PC-3 (cell line): ENCODE measurements at regions not wholly inside any gene's neighbourhood (a gene's known extent, or its start where the extent isn't known, plus 50 kb on each side); places are given as distances from the start of the nearest gene placed in this dataset.

Experiments
- ATAC-seq: fragments of 200-7000 bp; cut with Tn5 transposase; 2 replicates; pipeline ENCODE4 v1.9.1; 2020; ENCODE audit warnings: mild to moderate bottlenecking, moderate library complexity
- BruUV-seq: library from RNA; stranded (reverse); fragments of 400-500 nt; replicated peaks from 2 replicates; lab custom pipeline; 2021; lab: Mats Ljungman, UMichigan
- CTCF ChIA-PET: fragments of 300-600 bp; sonication (Branson Sonifier 250); formaldehyde crosslinking; loops from one replicate; lab custom pipeline; 2022; ENCODE audit warnings: antibody characterized with exemption; lab: Charles Lee
- POLR2A ChIA-PET: fragments of 300-600 bp; sonication (Branson Sonifier 250); formaldehyde crosslinking; loops from one replicate; lab custom pipeline; 2022; ENCODE audit warnings: antibody characterized with exemption; ENCODE audit not compliant: unreplicated experiment; lab: Charles Lee
- DNase-seq: peaks from one replicate; pipeline ENCODE4 v3.0.0-alpha.2; 2015
- H2AFZ ChIP-seq: fragments of 300-600 bp; sonication (generic); 2 replicates; pipeline ENCODE4 v1.6.0; 2016; ENCODE audit warnings: antibody characterized with exemption, low read length
- H3F3A ChIP-seq: fragments of 300-600 bp; sonication (generic); one replicate; pipeline ENCODE4 v1.6.0; 2017; ENCODE audit warnings: antibody characterized with exemption, low read length, control low read depth, mild to moderate bottlenecking; ENCODE audit not compliant: unreplicated experiment
- H3K27ac ChIP-seq: fragments of 300-600 bp; sonication (generic); 2 replicates; pipeline ENCODE4 v1.5.1; 2016; ENCODE audit warnings: mild to moderate bottlenecking, low read length
- H3K27me3 ChIP-seq: fragments of 300-600 bp; sonication (generic); 2 replicates; pipeline ENCODE4 v1.6.1; 2016; ENCODE audit warnings: low read length, mixed read lengths
- H3K36me3 ChIP-seq: fragments of 300-600 bp; sonication (generic); 2 replicates; pipeline ENCODE4 v1.6.1; 2016; ENCODE audit warnings: low read depth, mixed run types, low read length, mixed read lengths
- H3K4me1 ChIP-seq: fragments of 300-600 bp; sonication (generic); 2 replicates; pipeline ENCODE4 v1.5.1; 2016; ENCODE audit warnings: low read length; ENCODE audit not compliant: insufficient read depth
- H3K4me2 ChIP-seq: fragments of 300-600 bp; sonication (generic); 2 replicates; pipeline ENCODE4 v1.6.0; 2016; ENCODE audit warnings: low read length
- H3K4me3 ChIP-seq: fragments of 300-600 bp; sonication (generic); 2 replicates; pipeline ENCODE4 v1.5.1; 2016; ENCODE audit warnings: mild to moderate bottlenecking, low read length, mixed read lengths
- H3K79me2 ChIP-seq: fragments of 300-600 bp; sonication (generic); 2 replicates; pipeline ENCODE4 v1.6.1; 2017; ENCODE audit warnings: low read length, mixed read lengths
- H3K9ac ChIP-seq: fragments of 300-600 bp; sonication (generic); 2 replicates; pipeline ENCODE4 v1.6.0; 2016; ENCODE audit warnings: mild to moderate bottlenecking, low read length
- H3K9me2 ChIP-seq: fragments of 300-600 bp; sonication (generic); replicated peaks from 2 replicates; pipeline ENCODE4 v1.6.1; 2016; ENCODE audit warnings: mixed run types, low read length, mixed read lengths
- H3K9me3 ChIP-seq: fragments of 300-600 bp; sonication (generic); 2 replicates; pipeline ENCODE4 v1.6.1; 2016; ENCODE audit warnings: low read length, mixed read lengths
- H4K20me1 ChIP-seq: fragments of 300-600 bp; sonication (generic); 2 replicates; pipeline ENCODE4 v1.6.1; 2016; ENCODE audit warnings: low read length, mixed read lengths
- EZH2 ChIP-seq: fragments of 300-600 bp; sonication (generic); IDR thresholded peaks from one replicate; pipeline ENCODE4 v1.6.1; 2017; ENCODE audit warnings: antibody characterized with exemption, mild to moderate bottlenecking, low read length; ENCODE audit not compliant: unreplicated experiment
- EZH2phosphoT487 ChIP-seq: fragments of 300-600 bp; sonication (generic); IDR thresholded peaks from 2 replicates; pipeline ENCODE4 v1.6.1; 2018; ENCODE audit warnings: mild to moderate bottlenecking, antibody characterized with exemption, low read length, borderline replicate concordance
- intact Hi-C: fragments of 100-400 bp; cut with micrococcal nuclease; formaldehyde crosslinking; loops from 2 replicates; pipeline ENCODE4 v1.9.0; 2023
- TF ChIP-seq, protein P1 (sequence below): fragments of 300-600 bp; sonication (generic); conservative IDR thresholded peaks from 2 replicates; pipeline ENCODE4 v1.5.1; 2017; ENCODE audit warnings: antibody characterized with exemption, low read depth, mild to moderate bottlenecking, low read length

DNA sequence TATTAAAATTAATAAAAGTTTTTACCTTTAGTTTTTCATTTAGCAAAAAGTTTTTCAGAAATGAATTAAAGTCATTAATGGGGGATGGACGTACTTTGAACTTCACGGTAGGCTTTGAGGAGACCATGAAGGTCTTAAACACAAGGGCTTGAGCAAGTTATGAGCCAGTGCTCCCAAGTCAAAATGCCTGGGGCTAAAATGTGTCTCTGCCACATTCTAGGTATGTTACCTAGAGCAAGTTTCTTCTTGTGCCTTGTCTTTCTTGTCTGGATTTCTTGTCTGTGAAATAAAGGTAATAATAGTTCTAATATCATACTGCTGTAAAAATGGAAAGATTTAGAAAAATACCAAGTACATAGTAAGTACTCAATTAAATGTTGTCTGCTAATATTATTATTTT, 132.7 kb upstream of the USP15 start:
- Histone ChIP-seq H3K27ac (no peak overlapping the region), H3K9ac (no peak overlapping the region), H3K79me2 (no peaks in the 10 kb centered on the region), H2AFZ (no peak overlapping the region), H3K9me2 (no peaks in the 10 kb centered on the region), H3K4me3 (no peak overlapping the region), H4K20me1 (no peaks in the 10 kb centered on the region), H3K36me3 (no peaks in the 10 kb centered on the region), H3K4me2 (no peak overlapping the region), H3F3A (no peaks in the 10 kb centered on the region), H3K27me3 (peaks cover 26% of the 10 kb centered on the region), H3K4me1 (0 out of 2 replicates have a peak, but pooled peaks cover 3% of the 10 kb centered on the region), H3K9me3 (no peaks in the 10 kb centered on the region)
- TF ChIP-seq, protein P1, sequence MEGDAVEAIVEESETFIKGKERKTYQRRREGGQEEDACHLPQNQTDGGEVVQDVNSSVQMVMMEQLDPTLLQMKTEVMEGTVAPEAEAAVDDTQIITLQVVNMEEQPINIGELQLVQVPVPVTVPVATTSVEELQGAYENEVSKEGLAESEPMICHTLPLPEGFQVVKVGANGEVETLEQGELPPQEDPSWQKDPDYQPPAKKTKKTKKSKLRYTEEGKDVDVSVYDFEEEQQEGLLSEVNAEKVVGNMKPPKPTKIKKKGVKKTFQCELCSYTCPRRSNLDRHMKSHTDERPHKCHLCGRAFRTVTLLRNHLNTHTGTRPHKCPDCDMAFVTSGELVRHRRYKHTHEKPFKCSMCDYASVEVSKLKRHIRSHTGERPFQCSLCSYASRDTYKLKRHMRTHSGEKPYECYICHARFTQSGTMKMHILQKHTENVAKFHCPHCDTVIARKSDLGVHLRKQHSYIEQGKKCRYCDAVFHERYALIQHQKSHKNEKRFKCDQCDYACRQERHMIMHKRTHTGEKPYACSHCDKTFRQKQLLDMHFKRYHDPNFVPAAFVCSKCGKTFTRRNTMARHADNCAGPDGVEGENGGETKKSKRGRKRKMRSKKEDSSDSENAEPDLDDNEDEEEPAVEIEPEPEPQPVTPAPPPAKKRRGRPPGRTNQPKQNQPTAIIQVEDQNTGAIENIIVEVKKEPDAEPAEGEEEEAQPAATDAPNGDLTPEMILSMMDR = no peak
- no peak for TF ChIP-seq EZH2phosphoT487
- no peak for TF ChIP-seq EZH2
- intact Hi-C loops = loop anchor here (10.0 kb wide), 1 partner anchor 123 kb away; no protein-coding TSS in a partner anchor
- CTCF ChIA-PET = no interaction called here
- no TSS peak for BruUV-seq
- no peak for DNase-seq
- ATAC-seq = no peak
- POLR2A ChIA-PET = no interaction called here

GRCh38 chr12:62128175-62128975, 131.8 kb upstream of the USP15 start:
- Histone ChIP-seq H3K9me3 (no peaks in the 10 kb centered on the region), H3K79me2 (no peaks in the 10 kb centered on the region), H3K27ac (no peak overlapping the region), H3K4me2 (no peak overlapping the region), H3K4me1 (0 out of 2 replicates have a peak, but pooled peaks cover 3% of the 10 kb centered on the region), H3K4me3 (no peak overlapping the region), H2AFZ (no peak overlapping the region), H3K27me3 (peaks cover 26% of the 10 kb centered on the region), H3K9me2 (no peaks in the 10 kb centered on the region), H3K9ac (no peak overlapping the region), H3K36me3 (no peaks in the 10 kb centered on the region), H4K20me1 (no peaks in the 10 kb centered on the region), H3F3A (no peaks in the 10 kb centered on the region)
- ATAC-seq (peak; percentile 49; the same call in 1 of the 2 replicates), DNase-seq (peak; percentile 17)
- ChIA-PET POLR2A (no interaction called here), CTCF (no interaction called here)
- no TSS peak for BruUV-seq
- TF ChIP-seq, protein P1 = no peak
- no peak for TF ChIP-seq EZH2phosphoT487
- TF ChIP-seq EZH2 = no peak
- intact Hi-C loops = loop anchor here (10.0 kb wide), 1 partner anchor 124 kb away; no protein-coding TSS in a partner anchor

- Histone ChIP-seq H2AFZ (no peak overlapping the region), H3K9ac (no peak overlapping the region), H3K9me2 (no peaks in the 10 kb centered on the region), H3K4me2 (no peak overlapping the region), H3K9me3 (no peaks in the 10 kb centered on the region), H3K36me3 (no peaks in the 10 kb centered on the region), H3F3A (no peaks in the 10 kb centered on the region), H4K20me1 (no peaks in the 10 kb centered on the region), H3K27ac (no peak overlapping the region), H3K4me3 (no peak overlapping the region), H3K4me1 (0 out of 2 replicates have a peak, but pooled peaks cover 3% of the 10 kb centered on the region), H3K79me2 (no peaks in the 10 kb centered on the region), H3K27me3 (peaks cover 26% of the 10 kb centered on the region)
- ATAC-seq (no peak), DNase-seq (no peak)
- intact Hi-C loops = loop anchor here (10.0 kb wide), 1 partner anchor 124 kb away; no protein-coding TSS in a partner anchor
- TF ChIP-seq, protein P1 = no peak
- CTCF ChIA-PET = no interaction called here
- no TSS peak for BruUV-seq
- POLR2A ChIA-PET = no interaction called here
Measured at GRCh38 chr12:62129291-62129690, 130.9 kb upstream of the USP15 start.
